IMR-90 (cell line): ENCODE measurements at regions not wholly inside any gene's neighbourhood (a gene's known extent, or its start where the extent isn't known, plus 50 kb on each side); places are given as distances from the start of the nearest gene placed in this dataset.

Source experiments
- ATAC-seq: fragments of 200-7000 bp; cut with Tn5 transposase; 2 replicates; pipeline ENCODE4 v1.9.1; 2020; ENCODE audit warnings: low read depth, mild to moderate bottlenecking, moderate library complexity
- BruUV-seq: library from RNA; stranded (reverse); fragments of 400-500 nt; replicated peaks from 2 replicates; lab custom pipeline; 2021; lab: Mats Ljungman, UMichigan
- CTCF ChIA-PET: fragments of 300-600 bp; formaldehyde crosslinking; extraction: SDS; loops from one replicate; lab custom pipeline; 2021; ENCODE audit warnings: antibody characterized with exemption; lab: Yijun Ruan, JAX
- POLR2A ChIA-PET: fragments of 300-600 bp; sonication (Branson Sonifier 250); formaldehyde crosslinking; loops from one replicate; lab custom pipeline; 2022; ENCODE audit warnings: antibody characterized with exemption; ENCODE audit not compliant: unreplicated experiment; lab: Charles Lee
- DNase-seq: peaks from one replicate; pipeline ENCODE4 v3.0.0; 2013
- H2AFZ ChIP-seq: replicated peaks from 2 replicates; pipeline ENCODE3; 2013; ENCODE audit warnings: low read length, mild to moderate bottlenecking; ENCODE audit not compliant: poor library complexity
- H2AK5ac ChIP-seq: 2 replicates; pipeline ENCODE4 v1.6.1; 2013; ENCODE audit warnings: low read depth, low read length, inconsistent platforms
- H2AK9ac ChIP-seq: replicated peaks from 2 replicates; pipeline ENCODE3; 2013; ENCODE audit warnings: mild to moderate bottlenecking, low read depth, low read length, moderate library complexity; ENCODE audit not compliant: poor library complexity
- H2BK120ac ChIP-seq: 2 replicates; pipeline ENCODE4 v1.6.1; 2013; ENCODE audit warnings: low read depth, low read length, inconsistent platforms
- H2BK15ac ChIP-seq: 3 replicates; pipeline ENCODE4 v1.6.1; 2013; ENCODE audit warnings: low read depth, low read length, inconsistent platforms
- H2BK20ac ChIP-seq: 2 replicates; pipeline ENCODE4 v1.6.1; 2013; ENCODE audit warnings: low read depth, mild to moderate bottlenecking, inconsistent platforms, low read length, moderate library complexity
- H2BK5ac ChIP-seq: 2 replicates; pipeline ENCODE4 v1.6.1; 2013; ENCODE audit warnings: mild to moderate bottlenecking, low read depth, low read length, inconsistent platforms; ENCODE audit not compliant: poor library complexity, severe bottlenecking
- H3K14ac ChIP-seq: replicated peaks from 2 replicates; pipeline ENCODE4 v1.6.1; 2013; ENCODE audit warnings: low read depth, low read length, inconsistent platforms
- H3K18ac ChIP-seq: 2 replicates; pipeline ENCODE4 v1.6.1; 2013; ENCODE audit warnings: low read depth, low read length, control low read depth
- H3K23ac ChIP-seq: 2 replicates; pipeline ENCODE4 v1.6.1; 2013; ENCODE audit warnings: low read depth, low read length, inconsistent platforms
- H3K27ac ChIP-seq: 2 replicates; pipeline ENCODE4 v1.5.1; 2013; ENCODE audit warnings: mild to moderate bottlenecking, control low read depth, low read length; ENCODE audit not compliant: insufficient read depth
- H3K27me3 ChIP-seq: 2 replicates; pipeline ENCODE4 v1.6.1; 2013; ENCODE audit warnings: low read length; ENCODE audit not compliant: control insufficient read depth, insufficient read depth
- H3K36me3 ChIP-seq: 2 replicates; pipeline ENCODE4 v1.6.1; 2013; ENCODE audit warnings: low read length, mixed read lengths; ENCODE audit not compliant: control insufficient read depth, insufficient read depth
- H3K4ac ChIP-seq: 2 replicates; pipeline ENCODE4 v1.6.1; 2013; ENCODE audit warnings: low read depth, low read length, inconsistent platforms
- H3K4me1 ChIP-seq: 2 replicates; pipeline ENCODE4 v1.6.1; 2013; ENCODE audit warnings: low read length, mixed read lengths; ENCODE audit not compliant: control insufficient read depth, insufficient read depth
- H3K4me2 ChIP-seq: 2 replicates; pipeline ENCODE4 v1.6.1; 2013; ENCODE audit warnings: low read depth, mild to moderate bottlenecking, control low read depth, low read length, moderate library complexity
- H3K4me3 ChIP-seq: 2 replicates; pipeline ENCODE4 v1.5.1; 2013; ENCODE audit warnings: low read depth, mild to moderate bottlenecking, control low read depth, low read length, moderate library complexity; ENCODE audit not compliant: insufficient read depth
- H3K56ac ChIP-seq: 2 replicates; pipeline ENCODE4 v1.6.1; 2013; ENCODE audit warnings: low read length, inconsistent platforms; ENCODE audit not compliant: insufficient read depth; ENCODE audit errors: extremely low read depth
- H3K79me1 ChIP-seq, 2 experiments: 2 replicates each; pipeline ENCODE4 v1.6.1; 2013; ENCODE audit warnings: low read length in 2 of 2, inconsistent platforms in 1 of 2, low read depth in 1 of 2
- H3K9ac ChIP-seq: 2 replicates; pipeline ENCODE4 v1.6.1; 2013; ENCODE audit warnings: low read depth, low read length, control low read depth
- H3K9me1 ChIP-seq: 2 replicates; pipeline ENCODE4 v1.6.1; 2013; ENCODE audit warnings: low read length, inconsistent platforms; ENCODE audit not compliant: insufficient read depth
- H3K9me3 ChIP-seq: 2 replicates; pipeline ENCODE4 v1.6.1; 2013; ENCODE audit warnings: low read length; ENCODE audit not compliant: control insufficient read depth, insufficient read depth
- H4K20me1 ChIP-seq: 2 replicates; pipeline ENCODE4 v1.6.1; 2013; ENCODE audit warnings: low read length, inconsistent platforms; ENCODE audit not compliant: insufficient read depth
- H4K5ac ChIP-seq: 2 replicates; pipeline ENCODE4 v1.6.1; 2013; ENCODE audit warnings: mild to moderate bottlenecking, low read depth, low read length, control low read depth
- H4K8ac ChIP-seq, 2 experiments: 2 replicates each; pipeline ENCODE4 v1.6.1; 2013; ENCODE audit warnings: low read depth in 2 of 2, low read length in 2 of 2, control low read depth in 1 of 2, inconsistent platforms in 1 of 2
- H4K91ac ChIP-seq: 2 replicates; pipeline ENCODE4 v1.6.1; 2013; ENCODE audit warnings: low read depth, low read length, inconsistent platforms; ENCODE audit not compliant: insufficient read depth
- CEBPB ChIP-seq: IDR thresholded peaks from 2 replicates; pipeline ENCODE4 v1.6.1; 2012; ENCODE audit warnings: low read depth, low read length, improper control_type of control experiment
- CHD1 ChIP-seq: IDR thresholded peaks from 2 replicates; pipeline ENCODE4 v1.6.1; 2012; ENCODE audit warnings: low read depth, low read length, improper control_type of control experiment
- FOS ChIP-seq: fragments of 150-350 bp; IDR thresholded peaks from 2 replicates; pipeline ENCODE4 v1.6.1; 2016; ENCODE audit warnings: low read depth, low read length
- MAZ ChIP-seq: IDR thresholded peaks from 2 replicates; pipeline ENCODE4 v1.6.1; 2012; ENCODE audit warnings: low read depth, mild to moderate bottlenecking, low read length, improper control_type of control experiment, moderate library complexity, borderline replicate concordance
- RFX5 ChIP-seq: IDR thresholded peaks from 2 replicates; pipeline ENCODE4 v1.8.0; 2012; ENCODE audit warnings: low read depth, mild to moderate bottlenecking, low read length, moderate library complexity
- SMC3 ChIP-seq: fragments of 150-350 bp; IDR thresholded peaks from 2 replicates; pipeline ENCODE4 v1.6.1; 2016; ENCODE audit warnings: low read depth, mild to moderate bottlenecking, antibody characterized with exemption, low read length, moderate library complexity
- WGBS, 2 experiments: methylation state at CpG; one replicate each; pipeline versions ENCODE4 v1.1.5 to v1.1.7; 2013; ENCODE audit warnings: missing lambda C conversion rate in 2 of 2; ENCODE audit not compliant: insufficient read length in 1 of 2; ENCODE audit errors: extremely low coverage in 2 of 2; 5-methylcytosine and 5-hydroxymethylcytosine counted together
- dilution Hi-C: fragments of 300-500 bp; cut with HindIII; formaldehyde crosslinking; loops from one replicate; pipeline ENCODE4 v1.14.3; 2018; ENCODE audit warnings: low sequenced_read_pairs; ENCODE audit not compliant: unreplicated experiment
- in situ Hi-C: fragments of 300-500 bp; cut with MboI; formaldehyde crosslinking; loops from 3 replicates; pipeline ENCODE4 v1.14.3; 2019; ENCODE audit warnings: low sequenced_read_pairs, inconsistent platforms, mixed read lengths
- intact Hi-C: fragments of 100-400 bp; cut with micrococcal nuclease; formaldehyde crosslinking; loops from 2 replicates; pipeline ENCODE4 v1.10.0; 2022
- TF ChIP-seq, protein P1 (sequence below): conservative IDR thresholded peaks from 2 replicates; pipeline ENCODE4 v1.5.1; 2012; ENCODE audit warnings: mild to moderate bottlenecking, low read depth, low read length, improper control_type of control experiment
- TF ChIP-seq, protein P2 (sequence below): fragments of 150-350 bp; IDR thresholded peaks from 2 replicates; pipeline ENCODE4 v1.6.1; 2017; ENCODE audit warnings: mild to moderate bottlenecking, antibody characterized with exemption, low read length, low read depth

DNA sequence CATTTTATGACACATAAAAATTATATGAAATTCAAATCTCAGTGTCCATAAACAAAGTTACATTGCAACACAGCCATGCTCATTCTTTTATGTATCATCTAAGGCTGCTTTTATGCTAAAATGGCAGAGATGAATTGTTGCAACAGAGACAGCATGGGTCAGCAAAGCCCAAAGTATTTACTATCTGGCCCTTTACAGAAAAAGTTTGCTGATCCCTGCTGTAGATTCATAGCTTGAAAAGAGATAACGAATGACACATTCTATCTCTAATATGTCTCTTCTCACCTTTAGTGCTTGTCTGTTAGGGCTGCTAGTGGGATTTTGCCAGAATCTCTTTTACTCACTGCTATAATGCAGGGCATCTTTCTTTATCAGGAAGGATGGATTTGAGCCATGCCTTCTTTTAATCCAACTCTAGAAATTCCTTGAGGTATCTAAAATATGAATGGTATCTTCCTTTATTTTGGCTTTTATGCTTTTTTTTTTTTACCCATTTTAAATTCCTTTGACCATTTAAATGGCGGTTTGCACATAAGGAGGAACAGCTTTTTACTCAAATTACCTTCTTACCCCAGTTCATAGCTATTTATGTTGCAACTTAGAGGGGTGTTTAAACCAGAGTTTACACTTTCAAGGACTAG lies 598.2 kb downstream of the PLPP3 start:
- DNase-seq: no peak
- H3K79me1 ChIP-seq: no peaks in the 10 kb centered on the region
- H2BK120ac ChIP-seq: peak overlapping the region; percentile 32; the same call in 1 of the 2 replicates
- no TSS peak for BruUV-seq
- H4K20me1 ChIP-seq: no peaks in the 10 kb centered on the region
- POLR2A ChIA-PET: no interaction called here
- no peak overlapping the region for H2BK5ac ChIP-seq
- no peak overlapping the region for H2BK20ac ChIP-seq
- no peak overlapping the region for H3K4me2 ChIP-seq
- no peak overlapping the region for H2AK5ac ChIP-seq
- peak overlapping the region; percentile 75 for H3K18ac ChIP-seq
- CTCF ChIA-PET: interaction anchor here (0.9 kb wide), 1 partner anchor 15 kb away, joined by 3 read pairs; no protein-coding TSS in a partner anchor
- no peak overlapping the region for H3K56ac ChIP-seq
- peak; percentile 61 for TF ChIP-seq CEBPB
- TF ChIP-seq RFX5: no peak
- no peak for TF ChIP-seq SMC3
- TF ChIP-seq CHD1: no peak
- TF ChIP-seq, protein P1, sequence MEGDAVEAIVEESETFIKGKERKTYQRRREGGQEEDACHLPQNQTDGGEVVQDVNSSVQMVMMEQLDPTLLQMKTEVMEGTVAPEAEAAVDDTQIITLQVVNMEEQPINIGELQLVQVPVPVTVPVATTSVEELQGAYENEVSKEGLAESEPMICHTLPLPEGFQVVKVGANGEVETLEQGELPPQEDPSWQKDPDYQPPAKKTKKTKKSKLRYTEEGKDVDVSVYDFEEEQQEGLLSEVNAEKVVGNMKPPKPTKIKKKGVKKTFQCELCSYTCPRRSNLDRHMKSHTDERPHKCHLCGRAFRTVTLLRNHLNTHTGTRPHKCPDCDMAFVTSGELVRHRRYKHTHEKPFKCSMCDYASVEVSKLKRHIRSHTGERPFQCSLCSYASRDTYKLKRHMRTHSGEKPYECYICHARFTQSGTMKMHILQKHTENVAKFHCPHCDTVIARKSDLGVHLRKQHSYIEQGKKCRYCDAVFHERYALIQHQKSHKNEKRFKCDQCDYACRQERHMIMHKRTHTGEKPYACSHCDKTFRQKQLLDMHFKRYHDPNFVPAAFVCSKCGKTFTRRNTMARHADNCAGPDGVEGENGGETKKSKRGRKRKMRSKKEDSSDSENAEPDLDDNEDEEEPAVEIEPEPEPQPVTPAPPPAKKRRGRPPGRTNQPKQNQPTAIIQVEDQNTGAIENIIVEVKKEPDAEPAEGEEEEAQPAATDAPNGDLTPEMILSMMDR: no peak
- TF ChIP-seq MAZ: no peak
- no peak for TF ChIP-seq FOS
- TF ChIP-seq, protein P2, sequence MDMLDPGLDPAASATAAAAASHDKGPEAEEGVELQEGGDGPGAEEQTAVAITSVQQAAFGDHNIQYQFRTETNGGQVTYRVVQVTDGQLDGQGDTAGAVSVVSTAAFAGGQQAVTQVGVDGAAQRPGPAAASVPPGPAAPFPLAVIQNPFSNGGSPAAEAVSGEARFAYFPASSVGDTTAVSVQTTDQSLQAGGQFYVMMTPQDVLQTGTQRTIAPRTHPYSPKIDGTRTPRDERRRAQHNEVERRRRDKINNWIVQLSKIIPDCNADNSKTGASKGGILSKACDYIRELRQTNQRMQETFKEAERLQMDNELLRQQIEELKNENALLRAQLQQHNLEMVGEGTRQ: no peak
- peak; percentile 54 for ATAC-seq
- no peak overlapping the region for H4K8ac ChIP-seq
- H2AFZ ChIP-seq: no peak overlapping the region
- H2BK15ac ChIP-seq: no peak overlapping the region
- H4K5ac ChIP-seq: no peak overlapping the region
- H3K9me3 ChIP-seq: no peaks in the 10 kb centered on the region
- H3K9ac ChIP-seq: no peak overlapping the region
- H3K4me3 ChIP-seq: no peak overlapping the region
- no peak overlapping the region for H3K14ac ChIP-seq
- H3K4ac ChIP-seq: no peak overlapping the region; the same call in 1 of the 2 replicates
- no peaks in the 10 kb centered on the region for H3K27me3 ChIP-seq
- in situ Hi-C loops: no loop called here
- intact Hi-C loops: no loop called here
- H3K23ac ChIP-seq: no peak overlapping the region
- H3K36me3 ChIP-seq: no peaks in the 10 kb centered on the region
- dilution Hi-C loops: no loop called here
- H4K91ac ChIP-seq: no peak overlapping the region
- no peaks in the 10 kb centered on the region for H3K9me1 ChIP-seq
- WGBS, 2 experiments: no CpG with 5 or more reads among the region's 2 CpGs
- peaks cover 5% of the 10 kb centered on the region for H3K4me1 ChIP-seq
- no peak overlapping the region; the same call in 1 of the 2 replicates for H3K27ac ChIP-seq
- no peak overlapping the region for H2AK9ac ChIP-seq
